GM18498 (cell line): ENCODE measurements at regions not wholly inside any gene's neighbourhood (a gene's known extent, or its start where the extent isn't known, plus 50 kb on each side); places are given as distances from the start of the nearest gene placed in this dataset.
"Not testable (repeated sequence)": the region's sequence is repeated elsewhere in the genome, so short reads cannot be mapped to it uniquely, and the experiment has no call there.

Experiments
- ATAC-seq: cut with Tn5 transposase; IDR thresholded peaks from one replicate; pipeline ENCODE4 v1.9.1; 2021; ENCODE audit warnings: mild to moderate bottlenecking, moderate library complexity; ENCODE audit not compliant: unreplicated experiment

DNA sequence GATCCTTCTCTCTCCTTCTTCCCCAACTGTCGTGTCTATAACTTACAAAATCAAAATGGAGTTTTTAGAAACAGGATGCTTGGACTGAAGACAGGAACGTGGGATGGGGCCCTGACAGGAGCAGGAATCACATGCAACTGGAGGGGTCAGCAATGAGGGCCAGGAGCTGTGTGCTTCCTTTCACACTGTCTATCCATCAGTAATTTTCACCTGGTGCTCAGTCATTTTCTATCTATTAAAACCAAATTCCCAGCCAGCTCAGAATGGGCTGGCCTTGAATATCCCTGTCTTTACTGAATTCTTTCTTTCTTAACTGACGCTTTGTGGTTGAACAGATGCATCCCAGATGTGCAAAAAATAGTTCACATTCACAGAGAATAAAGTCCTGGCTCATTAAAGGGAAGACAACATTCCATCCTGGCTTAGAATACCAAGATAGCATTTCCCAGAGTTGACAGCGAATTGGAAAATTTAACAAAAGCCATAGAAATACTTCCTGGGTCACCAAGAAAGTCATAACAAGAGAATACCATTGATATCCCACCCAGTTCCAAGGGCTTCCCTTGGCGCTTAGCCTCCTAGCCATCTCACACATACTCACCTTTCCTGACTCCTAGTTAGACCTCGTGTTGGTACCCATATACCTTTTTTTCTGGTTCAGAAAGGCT lies 588.1 kb downstream of the TTLL7 start:
- not testable (repeated sequence) for ATAC-seq

DNA sequence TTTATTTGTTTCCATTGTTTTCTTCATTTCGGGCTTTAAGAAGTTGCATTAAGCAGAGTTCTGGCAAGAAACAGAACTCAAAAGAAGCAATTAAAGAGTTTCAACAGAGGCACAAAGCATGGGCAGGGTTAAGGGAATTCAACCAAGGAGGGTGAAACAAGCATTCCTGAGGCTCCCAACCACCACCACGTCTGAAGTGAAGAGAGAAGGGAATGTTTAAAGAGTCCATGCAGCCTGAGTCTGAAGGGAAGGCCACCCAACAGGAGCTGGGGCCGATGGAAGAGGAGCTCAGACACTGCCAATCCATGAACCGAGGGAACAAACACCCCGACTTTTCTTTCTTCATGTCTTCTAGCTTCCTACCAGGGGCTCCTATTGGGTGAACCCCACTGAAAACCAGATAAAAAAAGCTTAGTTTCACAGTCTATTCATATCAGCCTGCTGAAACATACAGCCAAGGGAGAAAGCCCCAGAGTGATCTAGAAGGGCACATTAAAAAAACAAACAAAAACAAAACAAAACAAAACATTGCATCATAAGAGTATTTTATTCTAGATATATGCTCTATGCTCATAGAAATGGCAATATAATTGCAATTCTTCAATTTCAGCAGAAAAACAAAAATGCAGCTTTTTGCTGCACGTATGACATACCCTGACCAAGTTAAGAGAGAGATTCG lies 592.1 kb downstream of the TTLL7 start:
- ATAC-seq, result peak; percentile 44

DNA sequence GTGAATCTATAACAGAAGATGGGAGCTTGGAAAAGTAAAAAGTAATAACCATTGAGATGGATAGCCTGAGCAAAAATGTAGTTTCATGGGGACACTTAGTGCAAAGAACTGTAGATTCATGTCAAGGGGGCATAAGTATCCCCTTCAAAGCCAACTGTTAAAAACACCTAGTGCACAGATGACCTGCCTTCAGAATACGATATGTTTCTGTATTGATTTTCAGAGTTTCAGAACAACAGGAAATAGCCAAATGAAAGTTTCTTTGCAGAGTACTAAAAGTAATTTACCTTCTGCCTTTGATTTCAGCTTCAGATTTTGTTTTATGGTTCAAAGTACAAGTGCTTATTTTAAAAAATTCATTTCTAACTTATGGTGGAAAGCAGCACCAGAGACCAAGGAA lies 593.1 kb downstream of the TTLL7 start:
- ATAC-seq, result peak; percentile 73

DNA sequence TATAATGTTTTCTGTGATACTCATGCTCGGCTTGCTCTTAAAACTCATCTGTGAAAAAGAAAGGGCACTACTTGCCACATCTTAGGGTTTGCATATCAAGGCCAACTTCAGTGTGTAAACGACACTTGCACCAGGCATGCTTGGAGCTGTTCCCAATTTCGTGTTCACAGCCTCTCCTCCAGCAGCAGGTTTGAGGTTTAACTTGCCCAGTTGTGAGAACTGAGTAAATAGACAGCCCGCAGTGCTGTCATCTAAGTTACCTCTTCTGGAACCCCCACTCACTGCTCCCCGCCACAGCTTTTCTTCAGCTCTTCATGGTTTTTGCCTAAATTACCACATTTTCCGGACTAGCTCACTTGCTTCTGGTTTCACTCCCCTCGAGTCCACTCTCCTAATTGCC lies 595.4 kb downstream of the TTLL7 start:
- ATAC-seq, result not testable (repeated sequence)

DNA sequence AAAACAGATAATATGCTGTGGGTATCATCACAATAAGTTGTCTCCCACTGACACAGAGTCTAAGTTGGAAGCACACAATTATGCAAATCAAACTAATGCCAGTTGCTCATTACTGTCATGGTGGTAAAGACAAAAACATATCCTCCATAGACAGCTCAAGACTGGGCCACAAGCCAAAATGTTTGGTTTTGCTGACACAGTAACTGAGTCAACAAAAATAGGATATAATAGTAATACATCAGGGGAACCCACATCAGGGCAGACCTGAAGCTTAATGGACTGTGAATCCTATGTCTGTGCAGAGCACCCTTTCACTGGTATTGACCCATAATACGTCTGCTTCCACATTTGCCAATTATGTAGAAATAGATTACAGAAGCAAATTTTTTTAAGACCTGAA lies 597.8 kb downstream of the TTLL7 start:
- not testable (repeated sequence) for ATAC-seq

DNA sequence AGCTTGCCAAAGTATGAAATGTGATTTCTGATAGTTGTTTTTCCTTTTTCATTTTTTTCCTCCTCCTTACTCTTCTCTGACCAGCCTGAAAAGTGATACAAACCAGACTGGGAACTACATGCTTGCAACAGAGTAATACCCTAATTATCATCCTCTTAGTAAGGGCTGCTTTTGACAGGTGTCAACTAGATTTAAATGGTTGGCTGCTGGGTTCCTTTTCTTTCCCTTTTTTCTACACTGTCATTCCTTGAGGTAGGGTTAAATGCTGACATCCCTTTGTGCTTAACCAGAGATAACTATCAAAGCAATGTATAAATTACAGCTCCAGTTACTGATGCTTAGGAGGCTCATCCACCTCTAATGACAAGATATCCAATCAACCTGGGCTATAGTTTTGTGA lies 598.8 kb downstream of the TTLL7 start:
- not testable (repeated sequence) for ATAC-seq

DNA sequence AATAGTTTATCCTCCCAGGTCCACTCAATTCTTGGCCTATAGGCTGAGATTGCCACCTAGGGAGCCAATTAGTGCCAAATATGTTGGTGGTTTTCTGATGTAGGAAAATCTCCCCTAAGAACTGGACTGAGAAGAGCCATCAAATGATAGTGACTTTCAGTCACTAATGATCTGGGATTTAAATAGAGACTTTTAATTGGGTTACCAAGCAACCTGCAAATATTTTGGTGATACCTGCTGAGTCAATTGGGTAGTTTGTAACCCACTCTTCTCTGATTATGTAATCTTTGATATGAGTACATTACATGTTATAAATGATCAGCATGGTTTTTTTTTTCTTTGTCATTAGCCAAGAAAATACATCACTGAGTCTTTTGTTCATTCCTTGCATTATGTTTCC lies 600.8 kb downstream of the TTLL7 start:
- ATAC-seq, result not testable (repeated sequence)

DNA sequence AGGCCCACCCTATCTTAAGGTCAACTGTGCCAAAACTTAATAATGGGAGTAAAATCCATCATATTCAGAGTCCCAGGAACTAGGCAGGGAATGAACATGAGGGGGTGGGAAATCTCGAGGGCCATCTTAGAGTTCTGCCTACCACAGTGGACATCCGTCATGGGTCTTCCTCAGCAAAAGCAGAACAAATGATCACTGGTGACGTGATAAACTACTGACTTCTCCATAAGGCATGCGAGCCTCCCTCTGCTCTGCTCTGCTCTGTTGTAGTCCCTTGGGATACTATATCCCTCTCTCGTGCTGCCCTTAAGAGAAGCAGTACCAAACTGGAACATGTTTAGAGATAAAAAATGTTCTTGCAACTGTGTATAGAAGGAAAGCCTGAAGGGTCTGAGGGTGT lies 603.8 kb downstream of the TTLL7 start:
- ATAC-seq, result not testable (repeated sequence)

DNA sequence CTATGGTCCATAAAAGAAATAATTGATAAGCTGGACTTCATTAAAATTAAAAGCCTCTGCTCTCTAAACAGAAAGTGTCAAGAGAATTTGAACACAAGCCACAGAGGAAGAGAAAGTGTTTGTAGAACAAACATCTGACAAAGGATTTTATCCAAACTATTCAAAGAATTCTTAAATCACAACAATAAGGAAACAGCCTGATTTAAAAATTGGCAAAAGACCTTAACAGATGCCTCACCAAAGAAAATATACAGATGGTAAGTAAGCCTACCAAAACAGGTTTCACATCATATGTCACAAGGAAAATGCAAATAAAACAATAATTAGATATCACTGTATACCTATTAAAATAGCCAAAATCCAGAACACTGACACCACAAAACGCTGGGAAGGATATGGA lies 612.0 kb downstream of the TTLL7 start:
- not testable (repeated sequence) for ATAC-seq

DNA sequence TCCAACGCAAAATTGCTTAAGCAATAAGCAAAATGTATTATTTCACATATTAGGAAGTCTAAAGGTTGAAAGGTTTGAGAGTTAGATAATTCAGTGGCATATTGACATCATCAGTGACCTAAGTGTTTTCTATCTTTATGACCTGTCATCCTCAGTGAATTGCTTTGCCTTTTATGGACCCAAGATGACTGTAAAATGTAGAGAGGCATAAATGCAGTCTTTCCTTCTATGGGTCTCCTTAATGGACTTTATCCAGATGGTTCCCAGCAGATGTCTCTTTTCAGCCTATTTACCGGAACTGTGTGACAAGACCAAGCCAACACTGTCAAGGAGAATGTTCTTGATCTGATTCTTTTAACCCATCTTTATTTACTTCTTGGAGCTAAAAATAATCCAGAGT lies 615.8 kb downstream of the TTLL7 start:
- ATAC-seq, result not testable (repeated sequence)

DNA sequence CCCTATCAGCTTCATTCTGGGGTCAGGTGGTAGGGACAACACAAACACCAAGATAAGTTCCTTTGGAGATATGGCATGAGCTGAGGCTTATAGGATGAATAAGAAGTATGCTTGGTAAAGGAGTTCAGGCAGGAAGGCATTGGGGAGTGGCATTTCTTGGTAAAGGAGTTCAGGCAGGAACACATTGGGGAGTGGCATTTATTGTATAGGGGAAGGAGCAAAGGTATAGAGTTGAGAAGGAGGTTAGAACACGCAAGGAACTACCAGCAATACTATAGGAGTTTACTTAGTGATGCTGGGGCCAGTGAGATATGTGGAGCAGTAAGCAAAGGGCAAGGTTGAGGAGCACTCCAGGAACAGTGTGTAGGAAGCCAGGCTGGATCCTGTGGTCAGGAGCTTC lies 625.9 kb downstream of the TTLL7 start:
- not testable (repeated sequence) for ATAC-seq

DNA sequence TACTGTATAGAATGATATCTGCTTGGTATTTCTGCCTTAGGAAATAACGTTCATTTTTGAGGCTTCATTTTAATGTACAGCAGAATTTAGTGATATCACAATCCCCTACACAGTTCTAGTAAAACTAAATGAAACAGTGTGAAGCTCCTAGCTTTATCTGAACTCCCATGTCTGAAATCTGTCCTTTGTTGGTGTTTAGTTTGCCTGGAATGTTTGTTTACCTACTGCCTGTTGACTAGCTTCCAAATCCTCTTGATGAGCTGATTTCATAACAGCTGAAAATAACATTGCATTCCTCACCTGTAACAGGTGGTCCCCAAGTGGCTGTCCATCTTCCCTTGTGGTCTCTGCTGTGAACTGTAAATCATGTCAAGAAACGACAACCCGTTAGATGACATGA lies 629.1 kb downstream of the TTLL7 start:
- ATAC-seq, result not testable (repeated sequence)

DNA sequence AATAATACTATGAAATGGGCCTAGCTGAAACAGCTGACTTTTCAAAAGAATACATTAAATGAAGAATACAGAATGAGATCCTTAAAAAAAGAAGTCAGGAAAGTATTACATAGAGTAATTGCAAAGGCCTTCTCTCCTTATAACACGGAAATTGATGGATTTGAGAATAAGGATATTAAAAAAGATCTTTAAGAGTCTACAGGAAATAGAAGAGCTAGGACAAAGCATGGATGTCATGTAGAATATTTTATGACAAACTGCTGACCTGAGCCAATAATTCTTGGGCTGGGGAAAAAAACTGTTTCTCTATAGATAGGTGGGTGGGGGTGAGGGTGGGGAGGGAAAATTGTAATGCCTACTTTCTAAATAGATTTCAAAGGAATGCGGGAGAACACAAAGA lies 633.6 kb downstream of the TTLL7 start:
- not testable (repeated sequence) for ATAC-seq

DNA sequence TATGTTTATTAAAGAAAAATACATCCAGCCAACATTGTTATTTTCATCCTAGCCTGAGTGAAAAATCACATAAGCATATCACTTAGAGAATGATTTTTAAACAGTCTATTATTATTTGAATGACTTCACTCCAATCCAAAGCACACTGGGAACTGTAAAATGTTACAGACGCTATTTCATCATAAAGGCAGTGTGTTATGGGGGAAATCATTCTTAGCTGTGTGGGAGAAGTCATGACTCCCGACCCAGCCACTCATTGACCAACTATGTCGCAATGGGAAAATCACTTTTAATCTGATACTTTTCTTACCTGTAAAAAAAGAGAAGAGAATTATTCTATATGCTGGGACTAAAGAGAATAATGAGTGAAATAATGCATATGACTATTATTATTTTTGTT lies 653.6 kb downstream of the TTLL7 start:
- ATAC-seq, result not testable (repeated sequence)

DNA sequence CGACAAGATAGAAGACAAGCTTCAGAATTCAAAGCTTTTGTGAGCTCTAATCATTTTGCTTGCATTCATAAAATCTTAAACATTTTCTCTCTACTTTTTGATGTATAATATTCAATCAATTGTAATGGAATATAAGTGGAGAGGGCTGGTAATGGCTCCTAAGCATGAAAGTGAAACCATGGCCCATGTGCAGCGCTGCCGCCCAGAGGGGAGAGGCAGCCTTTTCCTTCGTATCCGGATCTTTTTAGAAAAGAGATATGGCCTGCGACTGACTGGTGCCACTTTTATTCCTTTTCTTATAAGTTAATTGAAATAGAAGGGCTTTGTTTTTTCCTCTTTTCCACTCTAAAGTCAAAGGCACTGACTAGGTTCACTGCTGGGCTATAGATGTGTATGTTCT lies 655.2 kb downstream of the TTLL7 start:
- not testable (repeated sequence) for ATAC-seq

DNA sequence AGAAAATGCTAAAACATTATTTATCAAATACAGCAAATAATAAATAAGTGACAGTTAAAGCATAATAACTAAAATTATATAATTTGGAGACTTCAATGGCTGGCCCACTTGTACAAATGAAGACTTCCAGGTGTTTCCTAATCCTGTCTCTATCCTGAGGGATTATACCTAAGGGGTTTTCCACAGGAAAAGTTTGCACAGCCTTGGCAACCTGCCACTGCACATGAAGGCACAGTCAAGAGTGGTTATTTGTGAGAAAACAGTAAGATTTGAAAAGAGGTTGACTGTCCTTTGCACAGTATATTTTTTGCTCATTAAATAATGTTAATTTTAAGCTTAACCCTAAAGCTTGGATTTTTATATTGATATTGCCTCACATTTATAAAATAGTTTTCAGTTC lies 655.9 kb downstream of the TTLL7 start:
- ATAC-seq, result not testable (repeated sequence)

DNA sequence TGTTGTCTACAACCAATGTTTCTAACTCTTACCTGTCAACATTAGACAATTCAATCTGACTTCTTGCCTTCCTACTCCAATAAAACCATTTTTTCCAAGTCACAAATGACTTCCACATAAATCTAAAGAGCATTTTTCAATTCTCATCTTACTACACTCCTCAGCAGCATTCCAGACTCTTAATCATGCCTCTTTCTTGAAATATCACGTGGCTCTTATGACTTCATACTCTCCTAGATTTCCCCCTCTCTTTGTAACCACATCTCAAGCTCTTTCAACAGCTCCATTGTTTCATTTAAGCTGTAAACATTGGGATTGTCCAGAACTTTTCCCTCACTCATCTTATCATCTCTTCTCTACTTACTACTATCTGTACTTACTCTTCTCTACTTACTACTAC lies 666.6 kb downstream of the TTLL7 start:
- not testable (repeated sequence) for ATAC-seq

DNA sequence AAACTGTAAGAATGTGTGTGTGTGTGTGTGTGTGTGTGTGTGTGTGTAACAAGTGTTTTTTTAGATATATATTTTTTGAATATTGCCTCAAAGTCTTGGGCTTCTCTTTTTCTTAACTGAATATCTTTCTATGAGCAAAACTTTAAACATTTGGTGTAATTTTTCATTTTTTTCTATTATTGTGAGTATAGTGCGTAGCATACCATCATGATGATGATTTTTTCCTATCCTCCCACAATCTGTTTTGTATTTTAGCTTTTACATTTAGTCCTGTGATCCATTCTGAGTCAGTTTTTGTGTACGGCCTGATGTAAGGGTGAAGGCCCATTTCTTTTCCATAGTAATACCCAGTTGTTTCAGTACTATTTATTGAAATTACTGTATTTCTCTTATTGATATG lies 680.6 kb downstream of the TTLL7 start:
- ATAC-seq, result no peak

DNA sequence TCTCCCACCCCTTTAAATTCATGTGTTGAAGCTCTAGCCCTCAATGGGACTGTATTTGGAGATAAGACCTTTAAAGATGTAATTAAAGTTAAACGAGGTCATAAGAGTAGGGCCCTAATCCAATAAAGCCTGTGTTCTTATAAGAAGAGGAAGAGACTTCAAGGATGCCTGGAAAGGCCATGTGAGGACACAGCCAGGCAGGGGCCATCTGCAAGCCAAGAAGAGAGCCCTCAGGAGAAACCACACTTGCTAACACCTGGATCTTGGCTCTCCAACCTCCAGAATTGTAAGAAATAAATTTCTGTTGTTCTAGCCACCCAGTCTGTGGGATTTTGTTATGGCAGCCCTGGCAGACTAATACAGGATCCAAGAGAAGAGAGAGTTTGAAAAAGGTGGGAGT lies 683.5 kb downstream of the TTLL7 start:
- ATAC-seq, result not testable (repeated sequence)

DNA sequence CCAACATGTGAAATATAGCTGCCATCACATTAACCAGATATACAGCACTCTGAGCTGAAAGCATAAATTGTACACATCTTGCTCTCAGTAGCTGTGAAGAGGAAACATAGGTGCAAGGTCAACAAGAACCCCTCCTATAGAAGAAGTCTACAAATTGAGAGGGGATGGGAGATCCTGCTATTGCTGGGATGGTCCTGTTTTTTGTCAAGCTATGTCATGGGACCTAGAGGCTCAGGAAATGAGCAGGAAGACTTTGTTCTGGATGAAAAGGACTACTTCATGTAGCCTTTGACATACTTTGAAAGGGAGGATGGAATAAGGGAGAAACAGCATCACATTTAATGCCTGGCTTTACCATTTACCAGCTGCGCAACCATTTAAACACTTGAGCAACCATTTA lies 688.8 kb downstream of the TTLL7 start:
- ATAC-seq, result not testable (repeated sequence)

DNA sequence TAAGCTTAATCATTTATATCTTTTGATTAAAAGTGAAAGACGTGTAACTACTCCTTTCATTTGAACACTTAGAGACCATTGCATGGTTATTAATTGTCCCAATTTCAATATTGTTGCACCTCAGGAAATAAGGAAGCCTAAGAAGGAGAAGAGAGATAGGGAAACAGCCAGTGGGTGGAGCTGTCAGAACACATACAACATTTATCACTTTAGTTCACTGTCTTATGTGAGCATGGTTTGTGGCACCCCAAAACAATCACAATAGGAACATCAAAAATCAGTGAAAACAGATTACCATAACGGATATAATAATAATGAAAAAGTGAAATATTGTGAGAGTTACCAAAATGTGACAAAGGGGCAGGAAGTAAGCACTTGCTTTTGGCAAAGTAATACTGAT lies 689.9 kb downstream of the TTLL7 start:
- not testable (repeated sequence) for ATAC-seq

DNA sequence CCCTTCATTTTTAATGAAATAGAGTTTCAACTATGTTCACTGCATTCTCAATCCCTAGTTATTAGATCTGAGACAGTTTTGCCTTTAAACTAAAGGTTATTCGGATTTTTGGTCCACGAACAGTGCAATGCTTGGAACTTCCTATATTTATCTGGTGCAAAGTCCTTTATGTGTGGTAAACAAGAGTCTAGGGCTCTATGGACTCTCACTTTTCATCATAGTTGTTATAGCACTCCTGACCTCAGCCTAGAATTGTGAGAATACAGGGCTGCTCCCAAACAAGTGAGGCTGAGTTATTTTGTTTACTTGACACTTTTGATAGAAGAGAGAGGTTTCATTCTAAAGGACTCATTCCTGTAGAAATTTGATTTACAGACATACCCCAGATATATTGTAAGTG lies 692.1 kb downstream of the TTLL7 start:
- ATAC-seq, result not testable (repeated sequence)

DNA sequence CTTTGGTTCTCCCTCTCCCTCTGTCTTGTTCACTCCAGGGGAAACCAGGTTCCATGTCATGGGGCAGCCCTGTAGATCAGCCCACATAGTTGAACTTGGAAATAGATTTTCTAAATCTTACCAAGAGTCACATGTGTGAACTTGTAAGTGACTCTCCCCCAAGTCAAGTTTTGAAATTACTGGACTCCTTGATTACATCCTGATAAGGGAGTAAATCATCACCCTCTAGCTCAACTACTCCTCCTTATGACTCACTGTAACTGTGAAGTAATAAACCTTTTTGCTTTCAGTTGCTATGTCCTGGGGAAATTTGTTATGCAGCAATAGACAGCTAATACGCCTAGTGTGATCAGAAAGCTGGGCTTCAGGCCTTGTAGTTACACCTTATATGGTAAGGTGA lies 703.3 kb downstream of the TTLL7 start:
- ATAC-seq, result not testable (repeated sequence)
